Neuronal stem cell (in vitro differentiated cells): ENCODE measurements at regions not wholly inside any gene's neighbourhood (a gene's known extent, or its start where the extent isn't known, plus 50 kb on each side); places are given as distances from the start of the nearest gene placed in this dataset.

ENCODE experiments used
- DNase-seq: peaks from one replicate; pipeline ENCODE4 v3.0.0-alpha.2; 2013; ENCODE audit warnings: low spot score
- H2AFZ ChIP-seq: one replicate; pipeline ENCODE4 v1.6.1; 2013; ENCODE audit warnings: mild to moderate bottlenecking, low read length, inconsistent platforms
- H2AK5ac ChIP-seq: 2 replicates; pipeline ENCODE4 v1.6.1; 2013; ENCODE audit warnings: low read depth, mild to moderate bottlenecking, inconsistent platforms, low read length, moderate library complexity, mixed read lengths
- H2BK120ac ChIP-seq: 2 replicates; pipeline ENCODE4 v1.6.1; 2013; ENCODE audit warnings: low read depth, mild to moderate bottlenecking, inconsistent platforms, low read length, moderate library complexity, mixed read lengths
- H2BK12ac ChIP-seq: one replicate; pipeline ENCODE4 v1.6.1; 2013; ENCODE audit warnings: low read length, inconsistent platforms
- H2BK15ac ChIP-seq: 2 replicates; pipeline ENCODE4 v1.6.1; 2013; ENCODE audit warnings: mild to moderate bottlenecking, low read length, inconsistent platforms, mixed read lengths
- H2BK5ac ChIP-seq: one replicate; pipeline ENCODE4 v1.6.1; 2013; ENCODE audit warnings: inconsistent platforms, mild to moderate bottlenecking, low read length, moderate library complexity
- H3K14ac ChIP-seq: one replicate; pipeline ENCODE4 v1.6.1; 2013; ENCODE audit warnings: low read length, inconsistent platforms
- H3K18ac ChIP-seq: 2 replicates; pipeline ENCODE4 v1.6.1; 2013; ENCODE audit warnings: low read length, inconsistent platforms
- H3K23ac ChIP-seq: 2 replicates; pipeline ENCODE4 v1.6.1; 2013; ENCODE audit warnings: low read depth, mild to moderate bottlenecking, mixed read lengths, low read length, inconsistent platforms; ENCODE audit not compliant: poor library complexity
- H3K27ac ChIP-seq: replicated peaks from 3 replicates; pipeline ENCODE4 v1.5.1; 2013; ENCODE audit warnings: low read length, inconsistent platforms
- H3K27me3 ChIP-seq, 3 experiments: 2 replicates each; pipeline ENCODE4 v1.6.1; 2013; ENCODE audit warnings: low read length in 3 of 3, mild to moderate bottlenecking in 2 of 3, inconsistent platforms in 1 of 3, low read depth in 1 of 3, mixed read lengths in 1 of 3, moderate library complexity in 1 of 3; ENCODE audit not compliant: control insufficient read depth in 3 of 3, insufficient read depth in 3 of 3
- H3K36me3 ChIP-seq, 2 donors: replicated peaks in 1 of 2; 2 replicates each; pipeline ENCODE4 v1.6.1; 2013; ENCODE audit warnings: low read length in 2 of 2; ENCODE audit not compliant: control insufficient read depth in 2 of 2, insufficient read depth in 2 of 2
- H3K4ac ChIP-seq: 2 replicates; pipeline ENCODE4 v1.6.1; 2013; ENCODE audit warnings: inconsistent platforms, mild to moderate bottlenecking, low read length, moderate library complexity
- H3K4me1 ChIP-seq, 2 donors: 1 replicate in 1 of 2; 2 replicates in 1 of 2; pipeline ENCODE4 v1.6.1; 2013; ENCODE audit warnings: low read length in 2 of 2, low read depth in 1 of 2; ENCODE audit not compliant: control insufficient read depth in 2 of 2, insufficient read depth in 1 of 2
- H3K4me2 ChIP-seq: one replicate; pipeline ENCODE4 v1.6.1; 2013; ENCODE audit warnings: mild to moderate bottlenecking, low read length, inconsistent platforms; ENCODE audit not compliant: insufficient read depth, poor library complexity, severe bottlenecking
- H3K4me3 ChIP-seq, 2 donors: 2 replicates each; pipeline ENCODE4 v1.5.1; 2013; ENCODE audit warnings: low read length in 2 of 2, mild to moderate bottlenecking in 2 of 2, inconsistent platforms in 1 of 2, moderate library complexity in 1 of 2
- H3K79me1 ChIP-seq: one replicate; pipeline ENCODE4 v1.6.1; 2013; ENCODE audit warnings: low read depth, mild to moderate bottlenecking, inconsistent platforms, low read length, moderate library complexity
- H3K9ac ChIP-seq: one replicate; pipeline ENCODE4 v1.6.1; 2013; ENCODE audit warnings: mild to moderate bottlenecking, low read depth, low read length, inconsistent platforms; ENCODE audit not compliant: poor library complexity
- H3K9me3 ChIP-seq, 2 donors: replicated peaks in 1 of 2; 2 replicates each; pipeline versions ENCODE3 to v1.6.1; 2013; ENCODE audit warnings: low read length in 2 of 2, mild to moderate bottlenecking in 2 of 2, inconsistent platforms in 1 of 2, low read depth in 1 of 2, mixed read lengths in 1 of 2, moderate library complexity in 1 of 2; ENCODE audit not compliant: control insufficient read depth in 2 of 2, insufficient read depth in 1 of 2
- H4K8ac ChIP-seq: one replicate; pipeline ENCODE4 v1.6.1; 2013; ENCODE audit warnings: low read depth, mild to moderate bottlenecking, inconsistent platforms, low read length, moderate library complexity
- H4K91ac ChIP-seq: one replicate; pipeline ENCODE4 v1.6.1; 2013; ENCODE audit warnings: low read length, low read depth, mild to moderate bottlenecking, inconsistent platforms; ENCODE audit not compliant: poor library complexity
- WGBS, 2 donors: extraction: QIAGEN DNeasy Blood & Tissue Kit; methylation state at CpG; one replicate each; pipeline ENCODE4 v1.1.7; 2013; ENCODE audit warnings: missing lambda C conversion rate in 2 of 2, mixed read lengths in 1 of 2; ENCODE audit not compliant: insufficient read length in 2 of 2, insufficient replicate concordance in 1 of 2; ENCODE audit errors: extremely low coverage in 2 of 2; 5-methylcytosine and 5-hydroxymethylcytosine counted together

DNA sequence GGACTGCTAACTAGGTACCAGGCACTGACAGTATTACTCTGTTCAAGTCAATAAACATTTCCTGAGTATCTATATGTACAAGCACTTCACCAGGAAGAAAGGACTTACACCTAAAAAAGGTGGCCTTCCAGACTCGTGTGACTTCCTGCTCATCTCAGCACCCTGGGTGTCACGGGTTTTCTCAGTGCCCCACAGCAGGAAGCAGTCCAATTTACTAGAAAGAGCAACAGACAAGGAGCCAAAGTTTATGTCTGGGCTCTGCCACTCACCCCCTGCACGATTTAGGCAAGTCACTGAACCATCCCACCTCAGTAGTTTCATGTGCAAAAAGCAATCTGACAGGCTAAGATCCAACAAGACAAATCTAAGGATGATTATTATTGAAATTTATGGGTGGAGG is 92.4 kb downstream of the TMEM215 start:
- H3K14ac ChIP-seq = no peak overlapping the region
- H2BK15ac ChIP-seq = no peak overlapping the region
- H3K79me1 ChIP-seq = no peaks in the 10 kb centered on the region
- no peak overlapping the region for H3K4ac ChIP-seq
- H4K91ac ChIP-seq = no peak overlapping the region
- no peak overlapping the region for H2BK5ac ChIP-seq
- H2BK12ac ChIP-seq = no peak overlapping the region
- no peak overlapping the region for H3K27ac ChIP-seq
- H3K36me3 ChIP-seq = no peaks in the 10 kb centered on the region
- H3K27me3 ChIP-seq = no peaks in the 10 kb centered on the region
- WGBS, 2 donors = no CpG with 5 or more reads among the region's 3 CpGs
- no peak overlapping the region for H3K18ac ChIP-seq
- DNase-seq = no peak
- no peak overlapping the region for H3K9ac ChIP-seq
- no peak overlapping the region for H3K4me3 ChIP-seq
- no peak overlapping the region for H3K23ac ChIP-seq
- no peak overlapping the region for H4K8ac ChIP-seq
- no peak overlapping the region for H2AK5ac ChIP-seq
- H3K4me1 ChIP-seq = no peaks in the 10 kb centered on the region
- no peaks in the 10 kb centered on the region for H3K9me3 ChIP-seq
- H2AFZ ChIP-seq = no peak overlapping the region
- H3K4me2 ChIP-seq = no peak overlapping the region
- H2BK120ac ChIP-seq = no peak overlapping the region

GRCh38 chr9:32877103-32877502 is 93.8 kb downstream of the TMEM215 start:
- H3K14ac ChIP-seq = no peak overlapping the region
- no peak for DNase-seq

GRCh38 chr9:32877639-32878217 is 94.4 kb downstream of the TMEM215 start:
- H3K9me3 ChIP-seq = no peaks in the 10 kb centered on the region
- WGBS, 2 donors = no CpG with 5 or more reads among the region's 6 CpGs
- H3K4me3 ChIP-seq = peak overlapping the region in 1 of 2 donors; percentile 50
- no peak overlapping the region for H2BK12ac ChIP-seq
- H3K14ac ChIP-seq = no peak overlapping the region
- no peak overlapping the region for H4K91ac ChIP-seq
- no peak overlapping the region for H2BK5ac ChIP-seq
- no peaks in the 10 kb centered on the region for H3K79me1 ChIP-seq
- no peak overlapping the region for H2AFZ ChIP-seq
- no peaks in the 10 kb centered on the region for H3K27me3 ChIP-seq
- no peak overlapping the region for H3K4ac ChIP-seq
- H3K27ac ChIP-seq = no peak overlapping the region
- H3K4me2 ChIP-seq = no peak overlapping the region
- no peak overlapping the region for H2AK5ac ChIP-seq
- H2BK15ac ChIP-seq = no peak overlapping the region
- H4K8ac ChIP-seq = no peak overlapping the region
- H3K36me3 ChIP-seq = no peaks in the 10 kb centered on the region
- no peak for DNase-seq
- no peak overlapping the region for H2BK120ac ChIP-seq
- no peak overlapping the region for H3K9ac ChIP-seq
- H3K4me1 ChIP-seq = no peaks in the 10 kb centered on the region
- no peak overlapping the region for H3K23ac ChIP-seq
- no peak overlapping the region for H3K18ac ChIP-seq

More at GRCh38 chr9:32877103-32877502, 93.8 kb downstream of the TMEM215 start:
- Histone ChIP-seq H3K23ac (no peak overlapping the region), H2BK5ac (no peak overlapping the region), H3K9me3 (no peaks in the 10 kb centered on the region), H3K4me3 (no peak overlapping the region), H2AFZ (no peak overlapping the region), H3K4ac (no peak overlapping the region), H3K27ac (no peak overlapping the region), H2BK12ac (no peak overlapping the region), H2BK15ac (no peak overlapping the region), H3K27me3 (no peaks in the 10 kb centered on the region), H4K91ac (no peak overlapping the region), H3K4me2 (no peak overlapping the region), H3K79me1 (no peaks in the 10 kb centered on the region), H3K36me3 (no peaks in the 10 kb centered on the region), H3K18ac (no peak overlapping the region), H2AK5ac (no peak overlapping the region), H2BK120ac (no peak overlapping the region), H3K4me1 (no peaks in the 10 kb centered on the region), H4K8ac (no peak overlapping the region), H3K9ac (peak overlapping the region; percentile 30)
- WGBS, 2 donors = no CpG with 5 or more reads among the region's 3 CpGs

GRCh38 chr9:32879335-32879734 is 96.0 kb downstream of the TMEM215 start:
- Histone ChIP-seq H3K18ac (no peak overlapping the region), H2BK5ac (no peak overlapping the region), H4K8ac (no peak overlapping the region), H3K9ac (no peak overlapping the region), H3K4me2 (no peak overlapping the region), H4K91ac (no peak overlapping the region), H3K4me3 (no peak overlapping the region), H3K79me1 (no peaks in the 10 kb centered on the region), H3K36me3 (no peaks in the 10 kb centered on the region), H3K27me3 (no peaks in the 10 kb centered on the region), H3K27ac (no peak overlapping the region), H3K23ac (no peak overlapping the region), H3K14ac (no peak overlapping the region), H2AK5ac (no peak overlapping the region), H3K9me3 (no peaks in the 10 kb centered on the region), H2AFZ (no peak overlapping the region), H2BK120ac (no peak overlapping the region), H3K4ac (no peak overlapping the region), H3K4me1 (no peaks in the 10 kb centered on the region), H2BK12ac (no peak overlapping the region), H2BK15ac (no peak overlapping the region)
- WGBS, 2 donors = no CpG with 5 or more reads among the region's 6 CpGs
- no peak for DNase-seq
